Renal cortical epithelial cell (primary cell): ENCODE measurements at regions not wholly inside any gene's neighbourhood (a gene's known extent, or its start where the extent isn't known, plus 50 kb on each side); places are given as distances from the start of the nearest gene placed in this dataset.
"Not testable (repeated sequence)": the region's sequence is repeated elsewhere in the genome, so short reads cannot be mapped to it uniquely, and the experiment has no call there.

Experiments used
- DNase-seq: peaks from one replicate; pipeline ENCODE4 v3.0.0-alpha.2; 2011; ENCODE audit warnings: low read depth

DNA sequence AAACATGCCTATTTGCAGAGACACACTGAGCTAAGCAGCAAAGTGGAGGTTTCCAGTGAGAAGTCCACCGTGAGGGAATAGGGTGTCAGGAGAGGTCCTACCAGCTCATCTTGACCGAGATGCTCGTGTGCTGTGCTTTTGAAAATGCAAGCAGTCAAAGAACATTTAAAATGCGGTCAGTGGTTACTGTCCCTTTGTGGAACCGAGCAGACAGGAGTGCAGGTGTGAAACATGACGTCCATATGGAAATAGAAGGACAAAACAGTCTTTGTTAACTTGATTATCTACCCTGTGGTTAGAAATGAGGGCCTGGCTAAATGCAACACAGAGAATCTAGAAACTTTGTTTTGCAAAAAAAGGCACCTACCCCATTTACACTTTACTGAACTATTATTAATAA lies 473.3 kb downstream of the SPATA31A6 start:
- DNase-seq: not testable (repeated sequence)

GRCh38 chr9:42657496-42657895 lies 474.0 kb downstream of the SPATA31A6 start:
- DNase-seq: not testable (repeated sequence)

DNA sequence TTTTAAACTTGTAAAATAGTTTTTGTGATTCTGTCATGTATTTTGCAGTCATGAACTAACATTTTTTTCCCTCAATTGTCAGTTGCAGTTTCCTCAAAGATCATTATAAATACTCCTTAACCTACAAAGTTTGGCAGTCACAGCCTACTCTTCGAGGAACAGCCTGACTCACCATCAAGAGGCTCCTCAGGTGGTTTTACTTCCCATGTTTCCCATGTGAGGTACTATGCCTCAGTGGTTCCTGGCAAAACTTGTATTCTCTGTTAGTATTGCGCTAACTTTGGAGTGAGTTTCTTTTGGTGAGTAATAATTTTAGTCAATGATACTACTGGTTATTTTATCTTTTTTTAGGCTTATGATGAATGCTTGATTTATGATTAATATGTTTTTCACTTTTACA lies 513.7 kb downstream of the SPATA31A6 start:
- peak; percentile 49 for DNase-seq

DNA sequence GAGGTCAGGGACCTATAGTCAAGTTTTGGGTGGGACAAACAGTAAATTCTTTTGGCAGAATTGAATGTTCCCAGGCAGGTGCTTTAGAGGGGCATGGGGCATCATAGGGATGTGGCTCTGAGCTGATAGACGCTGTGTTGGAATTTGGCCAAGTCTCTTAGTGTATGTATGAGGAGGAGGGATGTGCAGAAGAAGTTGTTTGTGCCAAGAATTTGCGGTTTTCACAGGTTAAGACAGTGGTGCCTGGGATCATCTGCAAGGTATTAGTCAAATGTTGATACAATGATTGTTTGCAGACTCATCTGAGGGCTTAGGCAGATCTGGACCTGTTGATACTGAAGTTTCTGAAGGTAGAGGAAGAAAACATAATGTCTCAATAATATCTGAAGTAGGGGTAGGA lies 519.4 kb downstream of the SPATA31A6 start:
- DNase-seq: peak; percentile 0

- not testable (repeated sequence) for DNase-seq
These were observed 541.7 kb downstream of the SPATA31A6 start for GRCh38 chr9:42724841-42725835.

DNA sequence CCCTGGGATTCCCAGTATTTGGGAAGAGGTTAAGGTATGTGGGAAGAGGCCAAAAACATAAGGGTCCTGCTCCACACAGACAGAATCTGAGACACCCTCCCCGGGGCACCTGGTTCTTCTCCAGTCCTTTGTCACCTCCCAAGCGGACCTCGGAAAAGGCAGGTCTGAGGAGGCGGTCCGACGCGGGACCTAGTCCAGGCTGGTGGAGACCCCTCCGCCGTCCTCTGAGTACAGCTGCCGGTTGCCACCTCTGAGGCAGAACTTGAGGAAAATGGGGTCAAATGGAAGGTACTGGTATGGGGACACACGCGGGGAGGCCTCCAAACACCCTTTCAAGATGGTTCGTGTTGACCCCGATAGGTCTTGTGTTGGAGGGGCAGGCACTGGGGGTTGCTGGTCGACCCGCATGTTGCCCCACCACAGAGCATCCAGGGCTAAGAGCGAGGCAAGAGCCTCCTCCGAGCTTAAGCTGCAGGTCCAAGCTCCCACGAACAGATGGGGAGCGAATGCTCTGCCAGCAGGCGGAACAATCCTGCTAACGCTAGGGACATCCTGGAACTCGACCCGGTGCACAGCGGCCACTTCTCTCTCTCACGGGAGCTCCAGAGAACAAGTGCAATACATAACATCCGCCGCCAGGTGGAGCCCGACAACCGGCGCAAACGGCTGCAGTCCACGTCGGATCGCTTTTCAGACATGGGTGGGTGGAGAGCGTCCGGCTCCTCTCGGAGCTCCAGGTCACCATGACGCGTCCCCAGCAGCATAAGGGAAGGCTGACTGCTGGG lies 559.8 kb downstream of the SPATA31A6 start:
- DNase-seq: peak; percentile 51

DNA sequence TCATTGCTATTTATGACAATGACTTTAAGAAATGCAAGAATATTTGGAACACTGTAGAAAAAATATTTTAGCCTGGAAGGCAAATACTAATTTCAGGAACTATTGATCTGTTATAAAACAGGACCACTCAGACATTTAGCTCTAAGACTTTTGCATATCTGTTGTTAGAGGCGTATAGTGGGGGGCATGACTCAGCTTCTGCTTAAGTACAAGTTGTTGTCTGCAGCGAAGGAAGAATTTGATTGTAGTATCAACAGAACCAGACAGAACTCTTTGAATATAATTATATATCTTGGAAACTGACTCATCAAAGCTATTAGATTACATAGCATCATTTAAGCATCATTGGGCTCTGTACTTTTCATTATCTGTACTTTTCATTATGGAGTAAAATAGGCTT lies 573.8 kb downstream of the SPATA31A6 start:
- DNase-seq: not testable (repeated sequence)

- DNase-seq: not testable (repeated sequence)
These were observed 575.9 kb downstream of the SPATA31A6 start for GRCh38 chr9:42759320-42759719.

GRCh38 chr9:42782201-42782600 lies 598.7 kb downstream of the SPATA31A6 start:
- DNase-seq: not testable (repeated sequence)

DNA sequence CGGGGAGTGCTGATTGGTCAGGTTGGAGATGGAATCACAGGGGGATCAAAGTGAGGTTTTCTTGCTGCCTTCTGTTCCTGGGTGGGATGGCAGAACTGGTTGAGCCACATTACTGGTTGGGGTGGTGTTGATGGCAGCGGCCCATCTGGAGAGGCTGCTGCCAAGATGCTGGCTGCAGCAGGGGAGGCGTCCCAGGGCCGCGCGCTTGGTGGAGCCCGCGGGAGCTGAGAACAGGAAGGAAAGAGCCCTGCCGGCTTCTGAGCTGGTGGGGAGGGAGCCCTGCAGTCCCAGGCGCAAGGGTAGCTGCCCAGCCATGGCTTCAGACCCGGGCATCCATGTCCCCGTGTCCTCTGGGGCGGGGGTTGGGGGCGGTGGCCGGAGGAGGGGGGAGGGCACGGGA lies 609.3 kb downstream of the SPATA31A6 start:
- DNase-seq: not testable (repeated sequence)

DNA sequence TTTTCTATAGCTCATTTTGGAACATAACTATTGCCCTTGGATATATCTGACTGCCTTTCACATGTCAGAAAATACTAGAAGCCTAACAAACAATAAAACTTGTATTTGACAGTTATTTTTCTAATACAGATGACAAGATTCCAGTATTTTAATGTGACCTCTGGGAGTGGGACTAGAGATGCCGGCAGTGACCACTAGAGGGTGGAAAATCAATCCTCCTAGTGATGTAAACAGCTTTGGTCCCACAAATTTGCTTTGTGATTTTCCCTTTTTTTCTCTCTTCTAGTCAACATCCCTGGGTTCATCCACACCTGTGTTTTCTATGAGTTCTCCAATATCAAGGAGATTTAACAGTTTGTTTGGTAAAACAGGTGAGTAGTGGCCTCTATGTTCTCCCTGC lies 615.1 kb downstream of the SPATA31A6 start:
- DNase-seq: not testable (repeated sequence)

DNA sequence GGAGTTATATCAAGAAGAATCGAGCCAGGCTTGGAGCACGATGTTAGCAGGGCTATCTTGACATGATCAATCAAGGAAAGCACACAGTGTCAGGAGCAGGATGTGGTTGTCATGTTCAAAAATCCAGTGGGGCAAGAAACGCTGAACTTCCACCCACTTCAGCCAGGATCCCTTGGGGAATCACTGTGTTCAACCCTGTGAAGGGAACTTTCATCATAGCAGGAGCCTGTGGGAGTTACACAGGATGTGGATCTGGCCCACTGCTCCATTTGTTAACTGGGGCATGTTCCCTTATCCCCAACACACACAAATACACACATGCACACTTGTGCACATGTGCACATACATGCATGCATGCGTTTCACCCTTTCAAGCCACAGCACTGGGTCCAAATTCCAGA lies 619.3 kb downstream of the SPATA31A6 start:
- not testable (repeated sequence) for DNase-seq

GRCh38 chr9:42806674-42807073 lies 623.2 kb downstream of the SPATA31A6 start:
- not testable (repeated sequence) for DNase-seq

- not testable (repeated sequence) for DNase-seq
These were observed 638.0 kb downstream of the SPATA31A6 start for GRCh38 chr9:42821468-42821867.

GRCh38 chr9:42848156-42848555 lies 664.7 kb downstream of the SPATA31A6 start:
- not testable (repeated sequence) for DNase-seq

DNA sequence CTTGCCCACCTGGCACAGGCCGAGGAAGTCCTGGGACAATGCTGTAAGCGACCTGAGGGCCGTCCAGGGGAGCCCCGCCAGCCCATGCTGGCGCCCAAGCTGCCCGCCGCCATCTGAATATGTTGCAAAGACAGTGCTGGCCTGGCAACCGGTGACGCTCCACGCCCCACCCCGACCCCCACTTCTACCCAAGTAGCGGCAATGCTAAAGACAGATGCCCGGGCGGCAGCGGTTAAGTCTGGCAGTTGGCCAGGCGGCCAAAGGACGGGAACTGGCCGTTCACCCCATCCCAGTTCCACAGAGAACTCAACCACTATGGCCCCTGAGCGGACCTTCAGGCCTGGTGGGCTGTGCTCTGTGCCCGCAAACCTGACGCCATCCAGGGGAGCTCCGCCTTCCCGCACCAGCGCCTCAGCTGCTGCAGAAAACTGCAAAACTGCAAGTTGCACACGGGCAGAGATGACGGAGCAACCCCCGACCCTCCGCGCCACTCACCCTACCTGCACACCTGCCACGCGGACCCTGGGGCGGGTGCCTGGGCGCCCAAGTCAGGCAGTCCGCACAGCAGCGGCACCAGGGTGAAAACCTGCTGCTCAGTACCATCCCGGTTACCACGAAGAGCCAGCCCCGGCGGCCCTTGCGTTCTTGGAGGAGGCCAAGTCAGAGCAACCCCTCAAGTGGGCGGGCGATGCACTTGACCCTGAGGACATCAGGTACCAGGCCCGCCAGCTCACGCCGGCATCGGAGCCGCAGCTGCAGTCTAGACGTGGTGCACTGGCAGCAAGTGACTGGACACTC lies 667.6 kb downstream of the SPATA31A6 start:
- not testable (repeated sequence) for DNase-seq

GRCh38 chr9:42851701-42852100 lies 668.2 kb downstream of the SPATA31A6 start:
- DNase-seq: not testable (repeated sequence)

- peak; percentile 28 for DNase-seq
These were observed 668.9 kb downstream of the SPATA31A6 start for GRCh38 chr9:42852133-42852930.

DNA sequence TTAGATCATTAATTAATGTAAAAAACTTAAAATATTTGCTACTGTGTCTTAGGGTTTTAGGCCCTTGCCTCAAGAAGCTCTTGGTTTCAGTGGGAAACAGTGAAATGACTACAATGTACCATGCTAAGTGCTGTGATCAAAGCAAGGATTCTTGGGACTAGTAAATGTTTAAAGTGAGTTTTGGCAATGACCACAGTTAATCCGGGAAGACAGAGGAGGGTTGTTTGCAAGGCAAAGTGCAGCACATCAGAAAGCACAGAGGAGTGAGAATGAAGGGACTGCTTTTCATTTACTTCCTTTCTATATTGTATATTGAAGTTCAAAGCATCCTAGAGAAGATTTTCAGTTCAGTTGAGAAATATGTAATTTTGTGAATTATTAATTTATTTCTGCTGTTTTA lies 676.7 kb downstream of the SPATA31A6 start:
- peak; percentile 10 for DNase-seq

DNA sequence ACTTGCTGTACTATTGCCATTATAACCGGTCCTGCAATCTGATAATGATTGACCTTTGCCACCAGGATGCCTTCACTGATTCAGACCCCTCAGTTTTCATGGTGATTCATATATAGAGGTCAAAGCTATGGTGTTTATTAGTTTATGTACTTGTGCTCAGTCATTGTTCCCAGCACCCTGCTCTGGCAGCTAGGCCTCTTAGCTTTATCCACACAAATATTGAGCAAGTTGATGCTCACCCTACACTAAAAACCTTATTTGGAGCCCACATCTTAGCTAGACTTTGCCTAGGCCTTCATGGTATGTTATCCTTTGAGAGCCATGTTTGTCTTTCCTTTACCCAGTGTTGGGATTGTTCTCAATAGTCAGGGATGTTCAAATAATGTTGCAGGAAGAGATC lies 679.0 kb downstream of the SPATA31A6 start:
- DNase-seq: not testable (repeated sequence)
